Adipocyte (in vitro differentiated cells): ENCODE measurements at regions not wholly inside any gene's neighbourhood (a gene's known extent, or its start where the extent isn't known, plus 50 kb on each side); places are given as distances from the start of the nearest gene placed in this dataset.
"Not testable (repeated sequence)": the region's sequence is repeated elsewhere in the genome, so short reads cannot be mapped to it uniquely, and the experiment has no call there.

Source experiments
- DNase-seq: peaks from one replicate; pipeline ENCODE4 v3.0.0-alpha.2; 2015; ENCODE audit warnings: low read depth
- H3K27me3 ChIP-seq: replicated peaks from 2 replicates; pipeline ENCODE4 v1.7.0; 2013; ENCODE audit warnings: mild to moderate bottlenecking, low read length, moderate library complexity; ENCODE audit not compliant: control insufficient read depth, insufficient read depth
- H3K36me3 ChIP-seq: 2 replicates; pipeline ENCODE4 v1.7.0; 2013; ENCODE audit warnings: low read length, mild to moderate bottlenecking, moderate library complexity; ENCODE audit not compliant: control insufficient read depth, insufficient read depth, severe bottlenecking
- H3K4me1 ChIP-seq: 2 replicates; pipeline ENCODE4 v1.7.0; 2013; ENCODE audit warnings: mild to moderate bottlenecking, low read length, moderate library complexity; ENCODE audit not compliant: control insufficient read depth, insufficient read depth
- H3K4me3 ChIP-seq: 2 replicates; pipeline ENCODE4 v1.7.0; 2013; ENCODE audit warnings: mild to moderate bottlenecking, low read length, moderate library complexity
- H3K9ac ChIP-seq: 2 replicates; pipeline ENCODE4 v1.7.0; 2013; ENCODE audit warnings: mild to moderate bottlenecking, low read length, moderate library complexity
- H3K9me3 ChIP-seq: 2 replicates; pipeline ENCODE4 v1.7.0; 2013; ENCODE audit warnings: mild to moderate bottlenecking, low read length, moderate library complexity; ENCODE audit not compliant: control insufficient read depth

DNA sequence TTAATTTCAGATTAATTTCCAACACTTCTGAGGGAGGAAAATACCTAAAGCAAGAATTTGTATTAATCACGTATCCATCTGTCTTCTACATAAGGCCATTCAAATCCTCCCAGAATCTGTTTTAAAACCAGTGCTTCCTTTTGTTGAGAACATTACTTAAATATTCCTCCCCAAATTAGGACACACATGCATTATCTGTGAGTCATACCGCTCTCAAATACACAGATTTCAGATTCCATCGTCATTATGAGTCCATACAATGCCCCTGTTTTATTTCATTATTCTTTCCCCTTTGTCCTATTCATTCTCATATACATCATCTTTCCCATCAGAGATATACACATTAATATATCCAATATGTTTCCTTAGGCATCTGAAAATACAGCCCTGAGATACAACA, 57.3 kb upstream of the PRSS12 start:
- Histone ChIP-seq H3K9me3 (no peaks in the 10 kb centered on the region), H3K27me3 (no peaks in the 10 kb centered on the region), H3K9ac (no peak overlapping the region), H3K36me3 (no peaks in the 10 kb centered on the region), H3K4me3 (no peak overlapping the region), H3K4me1 (no peaks in the 10 kb centered on the region)
- DNase-seq: peak; percentile 85

- H3K36me3 ChIP-seq: no peaks in the 10 kb centered on the region
- H3K27me3 ChIP-seq: no peaks in the 10 kb centered on the region
- H3K9me3 ChIP-seq: no peaks in the 10 kb centered on the region
- no peak overlapping the region for H3K9ac ChIP-seq
- peak; percentile 75 for DNase-seq
- no peak overlapping the region for H3K4me3 ChIP-seq
- peaks cover 3% of the 10 kb centered on the region for H3K4me1 ChIP-seq
These were observed 64.5 kb upstream of the PRSS12 start for GRCh38 chr4:118417325-118417724.

GRCh38 chr4:118417800-118418199, 65.0 kb upstream of the PRSS12 start:
- H3K9ac ChIP-seq, H3K4me3 ChIP-seq, H3K4me1 ChIP-seq, DNase-seq, H3K27me3 ChIP-seq, H3K36me3 ChIP-seq, H3K9me3 ChIP-seq: not testable (repeated sequence)

DNA sequence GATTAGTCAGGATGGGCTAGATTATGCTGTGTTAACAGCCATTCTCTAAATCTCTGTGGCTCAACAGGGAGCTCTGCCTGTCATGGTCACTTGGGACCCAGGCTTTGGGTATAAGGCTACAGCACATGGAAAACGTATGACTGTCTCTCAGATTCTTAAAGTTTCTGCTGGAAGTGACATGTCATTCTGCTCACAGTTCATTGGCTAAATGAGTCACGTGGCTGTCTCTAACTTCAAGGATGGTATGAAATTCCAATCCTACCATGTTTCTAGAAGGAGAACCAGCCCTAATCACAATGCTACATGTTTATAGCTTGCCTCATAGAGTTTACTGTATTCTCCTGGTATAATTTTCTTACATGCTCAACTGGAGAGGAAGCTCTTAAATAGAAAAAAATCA, 65.6 kb upstream of the PRSS12 start:
- H3K9me3 ChIP-seq, H3K4me1 ChIP-seq, H3K9ac ChIP-seq, H3K27me3 ChIP-seq, DNase-seq, H3K4me3 ChIP-seq, H3K36me3 ChIP-seq: not testable (repeated sequence)

DNA sequence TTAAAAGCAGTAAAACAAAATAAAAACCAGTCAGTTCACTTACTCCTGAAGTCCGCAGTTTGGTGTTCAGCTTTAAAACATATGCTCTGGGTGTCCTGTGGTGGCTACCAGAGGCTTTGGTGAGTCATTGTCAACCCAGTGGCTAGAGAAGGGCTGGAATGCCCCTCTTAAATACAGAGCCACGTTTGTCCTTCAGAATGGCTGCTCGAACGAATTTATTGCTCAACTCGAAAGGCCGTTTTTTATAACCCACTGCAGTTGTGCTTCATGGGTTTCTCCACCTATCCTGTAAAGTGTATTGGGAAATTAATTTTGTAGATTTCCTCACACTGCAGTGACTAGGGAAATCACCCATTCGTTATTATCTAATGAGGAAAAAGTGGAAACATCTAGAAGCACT, 66.8 kb upstream of the PRSS12 start:
- not testable (repeated sequence) for H3K9me3 ChIP-seq, H3K27me3 ChIP-seq, H3K36me3 ChIP-seq, H3K4me3 ChIP-seq, H3K9ac ChIP-seq, H3K4me1 ChIP-seq, DNase-seq

DNA sequence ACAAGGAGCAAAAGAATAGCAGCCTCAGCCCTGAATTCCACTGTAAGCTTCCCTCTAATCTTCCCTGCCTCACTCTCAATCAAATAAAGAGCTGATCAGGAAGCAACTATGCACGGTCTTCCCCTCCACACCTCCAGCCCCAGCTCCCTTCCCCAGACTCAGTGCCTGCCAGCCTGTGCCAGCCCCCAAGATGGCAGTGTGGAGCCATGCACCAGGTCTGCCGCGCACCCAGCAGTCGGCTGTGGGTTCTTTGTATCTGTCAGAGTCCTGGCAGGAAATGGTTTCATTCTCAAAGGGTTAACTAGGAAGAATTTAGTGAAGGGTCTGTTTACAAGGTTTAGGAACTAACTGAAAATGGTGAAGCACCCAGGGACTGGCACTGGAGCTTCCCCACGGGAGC, 71.3 kb upstream of the PRSS12 start:
- H3K36me3 ChIP-seq, H3K4me3 ChIP-seq, H3K27me3 ChIP-seq, H3K9ac ChIP-seq, H3K4me1 ChIP-seq, H3K9me3 ChIP-seq: not testable (repeated sequence)
- peak; percentile 73 for DNase-seq

DNA sequence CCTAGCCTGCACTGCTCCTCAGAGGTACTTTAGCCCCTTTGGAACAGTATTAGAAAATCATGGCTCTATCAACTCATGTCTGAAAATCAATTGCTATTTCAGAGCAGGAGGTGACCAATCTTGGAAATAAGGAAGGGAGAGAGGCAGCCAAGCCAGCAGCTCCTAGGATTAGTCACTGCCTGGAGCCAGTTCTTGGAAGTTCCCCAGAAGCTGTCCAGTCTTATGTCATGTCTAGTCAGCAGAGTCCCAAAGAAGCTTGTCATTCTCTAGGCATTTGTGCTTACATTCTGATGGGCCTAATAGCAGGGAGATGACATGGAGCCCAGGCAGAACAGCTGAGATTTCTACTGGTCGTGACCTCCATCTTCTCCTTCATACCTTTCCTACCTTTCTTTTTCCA, 76.1 kb upstream of the PRSS12 start:
- not testable (repeated sequence) for H3K36me3 ChIP-seq, H3K4me3 ChIP-seq, H3K4me1 ChIP-seq, H3K9ac ChIP-seq, DNase-seq, H3K27me3 ChIP-seq, H3K9me3 ChIP-seq

- not testable (repeated sequence) for H3K27me3 ChIP-seq
These were observed 79.6 kb upstream of the PRSS12 start for GRCh38 chr4:118432359-118432758.

DNA sequence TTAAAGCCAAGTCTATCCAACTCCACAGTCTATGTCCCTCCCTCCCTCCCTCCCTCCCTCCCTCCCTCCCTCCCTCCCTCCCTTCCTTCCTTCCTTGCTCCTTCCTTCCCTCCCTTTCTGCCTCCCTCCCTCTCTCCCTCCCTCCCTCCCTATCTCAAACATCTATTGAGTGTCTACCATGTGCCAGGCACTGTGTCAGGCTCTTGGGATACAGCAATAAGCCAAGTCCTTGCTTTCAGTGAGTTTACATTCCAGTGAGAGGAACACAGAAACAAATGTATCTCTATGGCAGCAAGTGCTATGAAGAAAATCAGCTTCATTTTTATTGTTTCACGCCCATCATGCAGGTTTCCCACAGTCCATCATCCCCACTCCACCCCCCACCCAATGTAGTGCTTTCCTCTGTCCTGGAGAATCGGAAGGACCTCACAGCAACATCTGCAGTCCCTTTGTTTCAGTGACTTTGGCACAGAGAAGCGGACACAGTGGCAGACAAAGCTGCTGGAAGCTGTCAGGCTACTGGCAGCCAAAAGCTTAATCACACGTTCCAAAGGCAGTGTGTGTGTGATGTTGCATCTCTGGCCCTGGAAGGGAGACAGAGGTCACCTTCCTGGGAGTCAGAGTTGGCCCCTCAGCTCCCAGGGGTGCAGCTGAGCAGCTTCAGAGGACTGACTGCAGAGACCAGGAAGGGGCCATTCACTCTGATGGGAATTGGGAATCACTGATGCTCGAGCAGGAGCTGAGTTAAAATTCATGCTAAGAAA, 81.0 kb upstream of the PRSS12 start:
- not testable (repeated sequence) for H3K4me1 ChIP-seq, H3K27me3 ChIP-seq, H3K9ac ChIP-seq, DNase-seq, H3K9me3 ChIP-seq, H3K36me3 ChIP-seq, H3K4me3 ChIP-seq

More at GRCh38 chr4:118432359-118432758, 79.6 kb upstream of the PRSS12 start:
- H3K9me3 ChIP-seq, H3K4me3 ChIP-seq, H3K36me3 ChIP-seq, H3K9ac ChIP-seq, H3K4me1 ChIP-seq: not testable (repeated sequence)
- peak; percentile 15 for DNase-seq

DNA sequence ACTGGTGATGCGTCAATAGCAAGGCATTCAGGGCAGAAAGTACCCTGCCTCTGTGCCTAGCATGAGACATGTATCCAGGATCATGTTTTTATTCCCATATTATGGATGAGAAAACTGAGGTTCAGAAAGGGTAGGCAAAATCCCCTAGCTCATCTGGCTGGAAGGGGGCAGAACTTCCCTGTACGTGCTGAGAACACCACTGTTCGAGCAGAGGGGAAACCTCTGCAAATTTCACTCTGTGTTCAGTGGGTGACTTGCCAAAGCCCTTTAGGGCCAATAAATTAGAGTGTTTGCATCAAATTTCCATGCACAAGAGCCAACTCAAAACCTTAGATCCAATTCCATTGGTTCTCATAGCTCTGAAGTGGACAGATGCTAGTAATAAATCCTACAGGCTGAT, 82.6 kb upstream of the PRSS12 start:
- not testable (repeated sequence) for H3K4me1 ChIP-seq, H3K4me3 ChIP-seq, H3K9me3 ChIP-seq, H3K27me3 ChIP-seq, H3K9ac ChIP-seq, H3K36me3 ChIP-seq, DNase-seq

GRCh38 chr4:118442115-118442837, 89.5 kb upstream of the PRSS12 start:
- not testable (repeated sequence) for DNase-seq, H3K36me3 ChIP-seq, H3K4me1 ChIP-seq, H3K9ac ChIP-seq, H3K4me3 ChIP-seq, H3K9me3 ChIP-seq, H3K27me3 ChIP-seq

DNA sequence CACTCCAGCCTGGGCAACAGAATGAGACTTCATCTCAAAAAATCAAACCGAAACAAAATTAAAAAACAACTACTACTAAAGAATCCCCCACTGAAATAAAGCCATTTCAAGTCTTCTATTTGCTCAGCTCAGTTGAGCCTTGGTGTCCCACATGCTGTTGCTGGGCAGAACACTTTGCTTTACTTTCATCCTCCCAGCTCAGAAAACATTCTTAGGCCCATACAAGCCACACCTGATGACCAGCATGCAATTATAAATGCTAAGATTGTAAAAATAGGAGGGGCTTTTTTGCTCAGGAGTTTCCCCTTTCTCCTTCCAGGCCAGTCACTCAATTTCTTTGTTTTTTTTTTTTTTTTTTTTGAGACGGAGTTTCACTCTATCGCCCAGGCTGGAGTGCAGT, 94.6 kb upstream of the PRSS12 start:
- not testable (repeated sequence) for H3K27me3 ChIP-seq, H3K36me3 ChIP-seq, H3K4me3 ChIP-seq, DNase-seq, H3K9me3 ChIP-seq, H3K4me1 ChIP-seq, H3K9ac ChIP-seq
